MM.1S (cell line): ENCODE measurements at regions not wholly inside any gene's neighbourhood (a gene's known extent, or its start where the extent isn't known, plus 50 kb on each side); places are given as distances from the start of the nearest gene placed in this dataset.

Experiments used
- CTCF ChIP-seq: fragments of 300-600 bp; sonication (generic); IDR thresholded peaks from 2 replicates; pipeline ENCODE4 v1.5.1; 2016; ENCODE audit warnings: antibody characterized with exemption, low read length, mixed read lengths
- EZH2 ChIP-seq: fragments of 300-600 bp; sonication (generic); optimal IDR thresholded peaks from 2 replicates; pipeline ENCODE3; 2017; ENCODE audit warnings: low read depth, mild to moderate bottlenecking, antibody characterized with exemption, low read length, mixed read lengths
- EZH2phosphoT487 ChIP-seq: fragments of 300-600 bp; sonication (generic); IDR thresholded peaks from 2 replicates; pipeline ENCODE4 v1.6.1; 2018; ENCODE audit warnings: antibody characterized with exemption, low read length

GRCh38 chr11:26834601-26835000 is 112.7 kb upstream of the SLC5A12 start:
- TF ChIP-seq EZH2: no peak
- no peak for TF ChIP-seq EZH2phosphoT487
- no peak for TF ChIP-seq CTCF
